OCI-LY7 (cell line): ENCODE measurements at regions not wholly inside any gene's neighbourhood (a gene's known extent, or its start where the extent isn't known, plus 50 kb on each side); places are given as distances from the start of the nearest gene placed in this dataset.

Source experiments
- BruUV-seq: library from RNA; stranded (reverse); fragments of 400-500 nt; replicated peaks from 2 replicates; lab custom pipeline; 2021; lab: Mats Ljungman, UMichigan
- CTCF ChIA-PET: fragments of 300-600 bp; sonication (Branson Sonifier 250); formaldehyde crosslinking; loops from one replicate; lab custom pipeline; 2022; ENCODE audit warnings: antibody characterized with exemption; ENCODE audit not compliant: unreplicated experiment; lab: Charles Lee
- POLR2A ChIA-PET: fragments of 300-600 bp; sonication (Branson Sonifier 250); formaldehyde crosslinking; loops from one replicate; lab custom pipeline; 2022; ENCODE audit warnings: antibody characterized with exemption; lab: Charles Lee
- DNase-seq: peaks from one replicate; pipeline ENCODE4 v3.0.0-alpha.2; 2015; ENCODE audit warnings: low spot score
- H2AFZ ChIP-seq: fragments of 200-600 bp; sonication (generic), shearing (Covaris generic); 2 replicates; pipeline ENCODE4 v1.6.1; 2014; ENCODE audit warnings: mild to moderate bottlenecking, antibody characterized with exemption, low read length, moderate library complexity
- H3K27ac ChIP-seq: fragments of 200-600 bp; sonication (generic); 2 replicates; pipeline ENCODE4 v1.5.1; 2014; ENCODE audit warnings: mixed run types, low read depth, mild to moderate bottlenecking, moderate library complexity, low read length, inconsistent platforms; ENCODE audit not compliant: poor library complexity, severe bottlenecking
- H3K36me3 ChIP-seq: fragments of 200-600 bp; sonication (generic); 2 replicates; pipeline ENCODE4 v1.6.1; 2014; ENCODE audit warnings: mild to moderate bottlenecking, antibody characterized with exemption, low read length, moderate library complexity, mixed read lengths; ENCODE audit not compliant: insufficient read depth
- H3K4me1 ChIP-seq: fragments of 200-600 bp; sonication (generic); 2 replicates; pipeline ENCODE4 v1.5.1; 2014; ENCODE audit warnings: mild to moderate bottlenecking, low read length; ENCODE audit not compliant: insufficient read depth, poor library complexity, severe bottlenecking
- H3K4me2 ChIP-seq: fragments of 200-600 bp; sonication (generic); 2 replicates; pipeline ENCODE4 v1.6.1; 2014; ENCODE audit warnings: mild to moderate bottlenecking, low read length
- H3K4me3 ChIP-seq: fragments of 200-600 bp; sonication (generic); 2 replicates; pipeline ENCODE4 v1.5.1; 2014; ENCODE audit warnings: mild to moderate bottlenecking, low read depth, low read length; ENCODE audit not compliant: poor library complexity, severe bottlenecking
- H3K79me2 ChIP-seq: fragments of 200-600 bp; sonication (generic); 2 replicates; pipeline ENCODE4 v1.6.1; 2016; ENCODE audit warnings: low read depth, mild to moderate bottlenecking, low read length, moderate library complexity, mixed read lengths; ENCODE audit not compliant: insufficient read depth
- H3K9me2 ChIP-seq: fragments of 200-600 bp; sonication (generic); 2 replicates; pipeline ENCODE4 v1.6.1; 2016; ENCODE audit warnings: mild to moderate bottlenecking, low read length, mixed read lengths; ENCODE audit not compliant: insufficient read depth
- H3K9me3 ChIP-seq: fragments of 200-600 bp; sonication (generic); 2 replicates; pipeline ENCODE4 v1.6.1; 2014; ENCODE audit warnings: mild to moderate bottlenecking, mixed run types, low read length, mixed read lengths
- H4K20me1 ChIP-seq: fragments of 200-600 bp; sonication (generic); 2 replicates; pipeline ENCODE4 v1.6.1; 2014; ENCODE audit warnings: mild to moderate bottlenecking, antibody characterized with exemption, low read length, moderate library complexity, mixed read lengths; ENCODE audit not compliant: insufficient read depth
- CTCF ChIP-seq: fragments of 200-600 bp; sonication (generic); conservative IDR thresholded peaks from 2 replicates; pipeline ENCODE4 v1.5.1; 2014; ENCODE audit warnings: mild to moderate bottlenecking, antibody characterized with exemption, low read length, moderate library complexity, mixed read lengths
- EZH2phosphoT487 ChIP-seq: fragments of 200-600 bp; sonication (generic); IDR thresholded peaks from 2 replicates; pipeline ENCODE4 v1.6.1; 2018; ENCODE audit warnings: low read depth, borderline replicate concordance, mild to moderate bottlenecking, mixed run types, antibody characterized with exemption, low read length, moderate library complexity, mixed read lengths
- intact Hi-C: fragments of 100-400 bp; cut with micrococcal nuclease; formaldehyde crosslinking; loops from one replicate; pipeline ENCODE4 v1.10.0; 2022; ENCODE audit not compliant: unreplicated experiment

- no peaks in the 10 kb centered on the region for H3K79me2 ChIP-seq
- no peak overlapping the region for H3K4me3 ChIP-seq
- TF ChIP-seq CTCF: no peak
- H3K4me2 ChIP-seq: no peak overlapping the region
- no peaks in the 10 kb centered on the region for H3K9me2 ChIP-seq
- no TSS peak for BruUV-seq
- ChIA-PET POLR2A (no interaction called here), CTCF (no interaction called here)
- intact Hi-C loops: loop anchor here (10.0 kb wide), 2 partner anchors 402 to 732 kb away; no protein-coding TSS in a partner anchor
- H3K36me3 ChIP-seq: no peaks in the 10 kb centered on the region
- H3K9me3 ChIP-seq: no peaks in the 10 kb centered on the region
- no peak overlapping the region for H3K27ac ChIP-seq
- no peak for DNase-seq
- no peaks in the 10 kb centered on the region for H4K20me1 ChIP-seq
- no peak overlapping the region for H2AFZ ChIP-seq
- H3K4me1 ChIP-seq: peaks cover 15% of the 10 kb centered on the region
Observed at GRCh38 chr3:177776661-177777101, 579.4 kb upstream of the TBL1XR1 start.

GRCh38 chr3:177777699-177778098 is 580.4 kb upstream of the TBL1XR1 start:
- no TSS peak for BruUV-seq
- POLR2A ChIA-PET: interaction anchor here (1.4 kb wide), 1 partner anchor 14 kb away, joined by 4 read pairs; no protein-coding TSS in a partner anchor
- no peaks in the 10 kb centered on the region for H3K9me3 ChIP-seq
- no peak overlapping the region for H3K27ac ChIP-seq
- intact Hi-C loops: loop anchor here (10.0 kb wide), 2 partner anchors 403 to 733 kb away; no protein-coding TSS in a partner anchor
- H4K20me1 ChIP-seq: no peaks in the 10 kb centered on the region
- no peak overlapping the region for H3K4me2 ChIP-seq
- peaks cover 15% of the 10 kb centered on the region for H3K4me1 ChIP-seq
- peak; percentile 58 for DNase-seq
- no peaks in the 10 kb centered on the region for H3K9me2 ChIP-seq
- no peak overlapping the region for H3K4me3 ChIP-seq
- CTCF ChIA-PET: no interaction called here
- H3K79me2 ChIP-seq: no peaks in the 10 kb centered on the region
- no peaks in the 10 kb centered on the region for H3K36me3 ChIP-seq
- TF ChIP-seq CTCF: peak; percentile 76
- TF ChIP-seq EZH2phosphoT487: no peak
- H2AFZ ChIP-seq: no peak overlapping the region; the same call in 1 of the 2 replicates

GRCh38 chr3:177778633-177779032 is 581.4 kb upstream of the TBL1XR1 start:
- H3K9me3 ChIP-seq: no peaks in the 10 kb centered on the region
- intact Hi-C loops: loop anchor here (10.0 kb wide), 2 partner anchors 404 to 734 kb away; no protein-coding TSS in a partner anchor
- no peaks in the 10 kb centered on the region for H4K20me1 ChIP-seq
- TF ChIP-seq EZH2phosphoT487: no peak
- no peak for TF ChIP-seq CTCF
- no peaks in the 10 kb centered on the region for H3K9me2 ChIP-seq
- ChIA-PET POLR2A (interaction anchor here (0.5 to 1.4 kb wide), 2 partner anchors 15 to 728 kb away, joined by 4 to 9 read pairs; no protein-coding TSS in a partner anchor), CTCF (interaction anchor here (0.5 kb wide), 1 partner anchor 1012 kb away, joined by 6 read pairs; no protein-coding TSS in a partner anchor)
- no peak overlapping the region for H3K27ac ChIP-seq
- BruUV-seq: no TSS peak
- no peak for DNase-seq
- H3K4me2 ChIP-seq: no peak overlapping the region
- H3K4me3 ChIP-seq: no peak overlapping the region
- H3K4me1 ChIP-seq: peaks cover 9% of the 10 kb centered on the region
- peak overlapping the region; percentile 35; the same call in 1 of the 2 replicates for H2AFZ ChIP-seq
- no peaks in the 10 kb centered on the region for H3K36me3 ChIP-seq
- no peaks in the 10 kb centered on the region for H3K79me2 ChIP-seq
